Panc1 (cell line): ENCODE measurements at regions not wholly inside any gene's neighbourhood (a gene's known extent, or its start where the extent isn't known, plus 50 kb on each side); places are given as distances from the start of the nearest gene placed in this dataset.

Experiments used
- ATAC-seq: fragments of 200-7000 bp; cut with Tn5 transposase; 2 replicates; pipeline ENCODE4 v1.9.1; 2020; ENCODE audit warnings: mild to moderate bottlenecking, moderate library complexity
- BruUV-seq: library from RNA; stranded (reverse); fragments of 400-500 nt; replicated peaks from 2 replicates; lab custom pipeline; 2021; lab: Mats Ljungman, UMichigan
- CTCF ChIA-PET: fragments of 300-600 bp; sonication (Branson Sonifier 250); formaldehyde crosslinking; loops from one replicate; lab custom pipeline; 2022; ENCODE audit warnings: antibody characterized with exemption; lab: Charles Lee
- POLR2A ChIA-PET: fragments of 300-600 bp; sonication (Branson Sonifier 250); formaldehyde crosslinking; loops from one replicate; lab custom pipeline; 2022; ENCODE audit warnings: antibody characterized with exemption; lab: Charles Lee
- DNase-seq: peaks from one replicate; pipeline ENCODE4 v3.0.0-alpha.2; 2010; ENCODE audit warnings: low read depth, low spot score
- H3K27ac ChIP-seq: 2 replicates; pipeline ENCODE4 v1.5.1; 2011; ENCODE audit warnings: mild to moderate bottlenecking, low read length, inconsistent platforms
- H3K27me3 ChIP-seq: fragments of 200-500 bp; sonication (Bioruptor generic); 2 replicates; pipeline ENCODE4 v1.6.0; 2014; ENCODE audit warnings: low read length, inconsistent platforms; ENCODE audit not compliant: control insufficient read depth, insufficient read depth
- H3K36me3 ChIP-seq: fragments of 200-500 bp; sonication (Bioruptor generic); 2 replicates; pipeline ENCODE4 v1.5.1; 2014; ENCODE audit warnings: inconsistent platforms, mild to moderate bottlenecking, low read length, moderate library complexity; ENCODE audit not compliant: control insufficient read depth, insufficient read depth
- H3K4me1 ChIP-seq: 2 replicates; pipeline ENCODE4 v1.5.1; 2011; ENCODE audit warnings: inconsistent platforms, mild to moderate bottlenecking, low read length, moderate library complexity; ENCODE audit not compliant: control insufficient read depth, insufficient read depth
- H3K4me3 ChIP-seq, 2 experiments: 2 replicates each; pipeline ENCODE4 v1.5.1; 2011 to 2012; ENCODE audit warnings: low read depth in 2 of 2, low read length in 2 of 2, mild to moderate bottlenecking in 2 of 2, inconsistent platforms in 1 of 2, moderate library complexity in 1 of 2
- H3K9me3 ChIP-seq: fragments of 200-500 bp; sonication (Bioruptor generic); 2 replicates; pipeline ENCODE4 v1.5.1; 2014; ENCODE audit warnings: low read depth, mild to moderate bottlenecking, inconsistent platforms, low read length, moderate library complexity; ENCODE audit not compliant: control insufficient read depth, insufficient read depth
- CTCF ChIP-seq: fragments of 450-650 bp; IDR thresholded peaks from 2 replicates; pipeline ENCODE4 v1.5.1; 2017; ENCODE audit warnings: mild to moderate bottlenecking
- POLR2AphosphoS5 ChIP-seq: IDR thresholded peaks from 2 replicates; pipeline ENCODE4 v1.6.1; 2012; ENCODE audit warnings: mild to moderate bottlenecking, low read depth, low read length, moderate library complexity
- REST ChIP-seq, 2 experiments: IDR thresholded peaks; 2 replicates each; pipeline ENCODE4 v1.6.1; 2011 to 2012; ENCODE audit warnings: low read depth in 2 of 2, control low read depth in 1 of 2, low read length in 1 of 2, mild to moderate bottlenecking in 1 of 2, moderate library complexity in 1 of 2; ENCODE audit not compliant: insufficient read depth in 1 of 2
- SIN3A ChIP-seq: IDR thresholded peaks from 2 replicates; pipeline ENCODE4 v1.6.1; 2012; ENCODE audit warnings: low read depth, mild to moderate bottlenecking, low read length, moderate library complexity, borderline replicate concordance; ENCODE audit not compliant: insufficient read depth
- TCF7L2 ChIP-seq: IDR thresholded peaks from 2 replicates; pipeline ENCODE4 v1.6.1; 2011; ENCODE audit warnings: mild to moderate bottlenecking, low read depth, low read length, inconsistent platforms
- in situ Hi-C: cut with HindIII; loops from 2 replicates; pipeline ENCODE4 v1.10.0; 2016; ENCODE audit warnings: low sequenced_read_pairs, low pct_unique_long_range_greater_than_20kb
- intact Hi-C: fragments of 100-400 bp; cut with micrococcal nuclease; formaldehyde crosslinking; loops from one replicate; pipeline ENCODE4 v1.10.0; 2022; ENCODE audit not compliant: unreplicated experiment

- H3K4me3 ChIP-seq, result no peak overlapping the region
- BruUV-seq, result no TSS peak
- intact Hi-C loops, result no loop called here
- no peaks in the 10 kb centered on the region for H3K27me3 ChIP-seq
- peak overlapping the region; percentile 54; the same call in 1 of the 2 replicates for H3K27ac ChIP-seq
- ChIA-PET CTCF (no interaction called here), POLR2A (no interaction called here)
- DNase-seq (no peak), ATAC-seq (no peak)
- H3K4me1 ChIP-seq, result peaks cover 11% of the 10 kb centered on the region
- in situ Hi-C loops, result no loop called here
- H3K9me3 ChIP-seq, result no peaks in the 10 kb centered on the region
- TF ChIP-seq CTCF, result 0 out of 2 replicates have a peak, but pooled peaks have one; percentile 4
- TF ChIP-seq REST (IDR thresholded peaks at IDR 0.05; ENCODE audit: insufficient read depth in 1 of 2, low read depth in 2 of 2, low read length in 1 of 2), result no peak
- H3K36me3 ChIP-seq, result no peaks in the 10 kb centered on the region
These were observed 161.1 kb upstream of the EGLN3 start for GRCh38 chr14:34111953-34112352.

- Histone ChIP-seq H3K27me3 (no peaks in the 10 kb centered on the region), H3K27ac (peak overlapping the region; percentile 54; the same call in 1 of the 2 replicates), H3K4me1 (peaks cover 11% of the 10 kb centered on the region), H3K36me3 (no peaks in the 10 kb centered on the region), H3K4me3 (no peak overlapping the region), H3K9me3 (no peaks in the 10 kb centered on the region)
- CTCF ChIA-PET, result no interaction called here
- in situ Hi-C loops, result no loop called here
- DNase-seq (no peak), ATAC-seq (no peak)
- intact Hi-C loops, result no loop called here
- no TSS peak for BruUV-seq
- no peak for TF ChIP-seq POLR2AphosphoS5
- POLR2A ChIA-PET, result no interaction called here
These were observed 160.6 kb upstream of the EGLN3 start for GRCh38 chr14:34111505-34111904.

- no peaks in the 10 kb centered on the region for H3K36me3 ChIP-seq
- H3K27me3 ChIP-seq, result no peaks in the 10 kb centered on the region
- peaks cover 11% of the 10 kb centered on the region for H3K4me1 ChIP-seq
- no TSS peak for BruUV-seq
- intact Hi-C loops (no loop called here), in situ Hi-C loops (no loop called here)
- no peak for DNase-seq
- ATAC-seq, result no peak
- H3K9me3 ChIP-seq, result no peaks in the 10 kb centered on the region
- H3K4me3 ChIP-seq, result no peak overlapping the region
- CTCF ChIA-PET, result no interaction called here
- no peak overlapping the region for H3K27ac ChIP-seq
- POLR2A ChIA-PET, result no interaction called here
- no peak for TF ChIP-seq TCF7L2
- TF ChIP-seq REST (IDR thresholded peaks at IDR 0.05; ENCODE audit: insufficient read depth in 1 of 2, low read depth in 2 of 2, low read length in 1 of 2), result no peak
- TF ChIP-seq POLR2AphosphoS5, result no peak
- TF ChIP-seq CTCF, result no peak
- no peak for TF ChIP-seq SIN3A
These were observed 159.7 kb upstream of the EGLN3 start for GRCh38 chr14:34110531-34110930.
